Kidney (tissue), 13 donors: ENCODE measurements at regions not wholly inside any gene's neighbourhood (a gene's known extent, or its start where the extent isn't known, plus 50 kb on each side); places are given as distances from the start of the nearest gene placed in this dataset.

ENCODE experiments used
- DNase-seq, 5 donors: peaks; one replicate each; pipeline ENCODE4 v3.0.0-alpha.2; 2013 to 2020
- FAIRE-seq: peaks from 2 replicates; lab custom pipeline; 2012; peaks lifted over from hg19 to GRCh38; lab: Jason Lieb, UNC
- H3K27ac ChIP-seq, 2 donors: one replicate each; pipeline ENCODE4 v1.7.0; 2013; ENCODE audit warnings: low read depth in 2 of 2, low read length in 2 of 2, inconsistent platforms in 1 of 2
- H3K27me3 ChIP-seq: one replicate; pipeline ENCODE4 v1.7.1; 2013; ENCODE audit warnings: low read length, inconsistent platforms; ENCODE audit not compliant: control insufficient read depth, insufficient read depth
- H3K36me3 ChIP-seq, 3 donors: one replicate each; pipeline versions ENCODE4 v1.7.0 to v1.7.1; 2013; ENCODE audit warnings: low read length in 3 of 3, control low read depth in 1 of 3, inconsistent platforms in 1 of 3; ENCODE audit not compliant: insufficient read depth in 3 of 3, control insufficient read depth in 2 of 3
- H3K4me1 ChIP-seq, 3 donors: one replicate each; pipeline versions ENCODE4 v1.7.0 to v1.7.1; 2013; ENCODE audit warnings: low read length in 3 of 3, inconsistent platforms in 1 of 3, low read depth in 1 of 3; ENCODE audit not compliant: control insufficient read depth in 2 of 3, insufficient read depth in 2 of 3
- H3K4me3 ChIP-seq, 3 donors: one replicate each; pipeline versions ENCODE4 v1.7.0 to v1.8.1; 2013; ENCODE audit warnings: low read length in 3 of 3, control low read depth in 1 of 3, inconsistent platforms in 1 of 3
- H3K9ac ChIP-seq, 3 donors: one replicate each; pipeline versions ENCODE4 v1.7.0 to v1.7.1; 2013; ENCODE audit warnings: low read length in 3 of 3, control low read depth in 1 of 3, inconsistent platforms in 1 of 3
- H3K9me3 ChIP-seq, 3 donors: one replicate each; pipeline versions ENCODE4 v1.7.0 to v1.7.1; 2013; ENCODE audit warnings: low read length in 3 of 3, control low read depth in 1 of 3, inconsistent platforms in 1 of 3; ENCODE audit not compliant: control insufficient read depth in 2 of 3, insufficient read depth in 1 of 3
- CTCF ChIP-seq: IDR thresholded peaks from 3 replicates; pipeline ENCODE4 v1.5.1; 2012; ENCODE audit warnings: mild to moderate bottlenecking, moderate library complexity, borderline replicate concordance; ENCODE audit not compliant: insufficient read depth; ENCODE audit errors: extremely low read depth
- intact Hi-C: fragments of 100-400 bp; cut with DNase I; formaldehyde crosslinking; loops from one replicate; pipeline ENCODE4 v1.11.1; 2022
- donor health status: control.
- donor health status: control.
- donor health status: control.
- donor health status: control.
- donor health status: control.
- donor health status: DM: yes; HTN: yes; CAD: no.
- donor health status: Normal renal cell carcinoma (clear cell type).

DNA sequence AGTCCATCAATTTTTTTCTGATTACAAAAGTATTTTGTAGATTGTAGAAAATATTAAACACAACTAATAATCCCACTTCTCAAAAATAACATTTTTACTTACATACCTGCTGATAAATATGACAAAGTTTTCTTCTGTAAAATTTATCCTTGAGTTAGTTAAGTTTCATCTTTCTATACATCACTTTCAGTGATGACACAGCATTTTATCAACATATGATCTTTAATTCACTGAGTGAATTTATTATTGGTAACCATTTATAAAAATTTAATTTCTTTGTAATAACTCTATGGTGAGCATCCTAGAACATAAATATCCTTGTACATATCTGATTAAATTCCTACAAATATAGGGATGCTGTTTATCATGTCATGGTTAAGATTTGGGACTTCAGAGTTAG, 385.0 kb upstream of the SLC35B3 start:
- FAIRE-seq: no peak
- no peak overlapping the region for H3K9ac ChIP-seq
- intact Hi-C loops: no loop called here

GRCh38 chr6:8819446-8819845, 384.1 kb upstream of the SLC35B3 start:
- Histone ChIP-seq H3K27me3 (no peaks in the 10 kb centered on the region), H3K36me3 (no peaks in the 10 kb centered on the region), H3K9ac (no peak overlapping the region), H3K27ac (no peak overlapping the region), H3K9me3 (peaks cover 0 to 6% (median 0%) of the 10 kb centered on the region in 3 donors), H3K4me3 (no peak overlapping the region), H3K4me1 (no peaks in the 10 kb centered on the region)
- DNase-seq: no peak
- FAIRE-seq: no peak
- intact Hi-C loops: no loop called here
- TF ChIP-seq CTCF: no peak

More for the DNA sequence above, 385.0 kb upstream of the SLC35B3 start:
- no peak for DNase-seq
- Histone ChIP-seq H3K4me3 (no peak overlapping the region), H3K36me3 (no peaks in the 10 kb centered on the region), H3K27me3 (no peaks in the 10 kb centered on the region), H3K27ac (no peak overlapping the region), H3K4me1 (no peaks in the 10 kb centered on the region), H3K9me3 (peaks cover 0 to 6% (median 0%) of the 10 kb centered on the region in 3 donors)
- no peak for TF ChIP-seq CTCF

- Histone ChIP-seq H3K27me3 (no peaks in the 10 kb centered on the region), H3K9ac (no peak overlapping the region), H3K9me3 (no peaks in the 10 kb centered on the region), H3K4me1 (no peaks in the 10 kb centered on the region), H3K36me3 (no peaks in the 10 kb centered on the region), H3K27ac (no peak overlapping the region), H3K4me3 (no peak overlapping the region)
- DNase-seq (no peak), FAIRE-seq (no peak)
- intact Hi-C loops: no loop called here
- no peak for TF ChIP-seq CTCF
These were observed 379.2 kb upstream of the SLC35B3 start for GRCh38 chr6:8814440-8815000.

DNA sequence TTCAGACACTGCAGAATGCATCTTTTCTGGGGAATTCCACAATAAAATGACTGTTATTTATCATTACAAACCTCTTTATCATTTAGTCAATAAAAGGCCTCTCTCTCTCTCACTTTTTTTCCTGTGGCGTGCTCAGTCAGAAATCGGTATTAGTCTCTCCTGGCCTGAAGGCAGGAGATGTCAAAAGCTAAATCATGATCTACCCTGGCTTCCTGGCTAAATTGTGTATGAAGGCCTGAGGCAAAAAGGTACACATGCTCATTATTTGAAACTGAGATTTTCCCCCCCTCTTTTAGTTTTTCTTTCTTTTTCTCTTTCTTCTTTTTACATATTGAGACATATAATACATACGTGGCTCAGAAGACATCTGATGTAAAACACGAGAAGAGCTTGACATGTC, 375.0 kb upstream of the SLC35B3 start:
- H3K9ac ChIP-seq: no peak overlapping the region
- intact Hi-C loops: no loop called here
- no peak for TF ChIP-seq CTCF
- H3K4me1 ChIP-seq: no peaks in the 10 kb centered on the region
- H3K27ac ChIP-seq: no peak overlapping the region
- FAIRE-seq: no peak
- no peaks in the 10 kb centered on the region for H3K36me3 ChIP-seq
- no peak for DNase-seq
- H3K27me3 ChIP-seq: no peaks in the 10 kb centered on the region
- H3K9me3 ChIP-seq: no peaks in the 10 kb centered on the region
- no peak overlapping the region for H3K4me3 ChIP-seq
